Breast epithelium (tissue), 3 donors: ENCODE measurements at regions not wholly inside any gene's neighbourhood (a gene's known extent, or its start where the extent isn't known, plus 50 kb on each side); places are given as distances from the start of the nearest gene placed in this dataset.

ENCODE experiments used
- POLR2A ChIP-seq: fragments of 450-650 bp; IDR thresholded peaks from one replicate; pipeline ENCODE4 v1.6.1; 2016; ENCODE audit warnings: antibody characterized with exemption, mild to moderate bottlenecking, moderate library complexity
- TF ChIP-seq, protein P1 (sequence below), 3 donors: fragments of 450-650 bp; IDR thresholded peaks; one replicate each; pipeline ENCODE4 v1.5.1; 2016 to 2017; ENCODE audit warnings: antibody characterized with exemption in 3 of 3, mild to moderate bottlenecking in 3 of 3, moderate library complexity in 3 of 3

DNA sequence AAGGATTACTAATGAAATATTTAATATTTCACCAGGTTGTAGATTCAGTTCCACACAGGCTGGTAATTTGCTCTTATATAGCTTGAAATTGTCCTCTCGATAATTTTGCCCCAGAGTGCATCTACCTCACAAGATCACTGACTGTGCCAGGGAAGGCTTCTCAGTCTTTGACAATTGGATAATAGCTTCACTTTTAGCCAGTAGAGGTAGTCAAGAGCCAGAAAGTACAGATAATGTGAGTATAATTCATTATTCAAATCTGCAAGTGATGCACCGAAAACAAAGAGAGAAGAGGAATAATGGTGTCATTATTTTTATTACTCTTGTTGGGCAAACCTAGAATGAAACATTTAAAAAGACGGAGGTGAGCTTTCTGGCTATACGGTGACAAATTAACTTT is 292.8 kb downstream of the EN1 start:
- TF ChIP-seq, protein P1, sequence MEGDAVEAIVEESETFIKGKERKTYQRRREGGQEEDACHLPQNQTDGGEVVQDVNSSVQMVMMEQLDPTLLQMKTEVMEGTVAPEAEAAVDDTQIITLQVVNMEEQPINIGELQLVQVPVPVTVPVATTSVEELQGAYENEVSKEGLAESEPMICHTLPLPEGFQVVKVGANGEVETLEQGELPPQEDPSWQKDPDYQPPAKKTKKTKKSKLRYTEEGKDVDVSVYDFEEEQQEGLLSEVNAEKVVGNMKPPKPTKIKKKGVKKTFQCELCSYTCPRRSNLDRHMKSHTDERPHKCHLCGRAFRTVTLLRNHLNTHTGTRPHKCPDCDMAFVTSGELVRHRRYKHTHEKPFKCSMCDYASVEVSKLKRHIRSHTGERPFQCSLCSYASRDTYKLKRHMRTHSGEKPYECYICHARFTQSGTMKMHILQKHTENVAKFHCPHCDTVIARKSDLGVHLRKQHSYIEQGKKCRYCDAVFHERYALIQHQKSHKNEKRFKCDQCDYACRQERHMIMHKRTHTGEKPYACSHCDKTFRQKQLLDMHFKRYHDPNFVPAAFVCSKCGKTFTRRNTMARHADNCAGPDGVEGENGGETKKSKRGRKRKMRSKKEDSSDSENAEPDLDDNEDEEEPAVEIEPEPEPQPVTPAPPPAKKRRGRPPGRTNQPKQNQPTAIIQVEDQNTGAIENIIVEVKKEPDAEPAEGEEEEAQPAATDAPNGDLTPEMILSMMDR (IDR thresholded peaks at IDR 0.05), result no peak
- no peak for TF ChIP-seq POLR2A
